Caki2 (cell line): ENCODE measurements at regions not wholly inside any gene's neighbourhood (a gene's known extent, or its start where the extent isn't known, plus 50 kb on each side); places are given as distances from the start of the nearest gene placed in this dataset.
"Not testable (repeated sequence)": the region's sequence is repeated elsewhere in the genome, so short reads cannot be mapped to it uniquely, and the experiment has no call there.

ENCODE experiments used
- DNase-seq: peaks from one replicate; pipeline ENCODE4 v3.0.0-alpha.2; 2015; ENCODE audit warnings: low read depth
- in situ Hi-C: cut with HindIII; loops from 2 replicates; pipeline ENCODE4 v1.10.0; 2016; ENCODE audit warnings: low sequenced_read_pairs, low pct_unique_long_range_greater_than_20kb, mixed read lengths

GRCh38 chr12:131337861-131338260, 373.0 kb upstream of the SFSWAP start:
- in situ Hi-C loops, DNase-seq: not testable (repeated sequence)

- in situ Hi-C loops, result no loop called here
- no peak for DNase-seq
Measured at GRCh38 chr12:131340616-131341210, 370.2 kb upstream of the SFSWAP start.

GRCh38 chr12:131341608-131342007, 369.3 kb upstream of the SFSWAP start:
- DNase-seq, in situ Hi-C loops: not testable (repeated sequence)

- DNase-seq, in situ Hi-C loops: not testable (repeated sequence)
Measured at GRCh38 chr12:131343436-131343835, 367.5 kb upstream of the SFSWAP start.

GRCh38 chr12:131344715-131345520, 366.0 kb upstream of the SFSWAP start:
- DNase-seq, in situ Hi-C loops: not testable (repeated sequence)

GRCh38 chr12:131345521-131346436, 365.1 kb upstream of the SFSWAP start:
- no peak for DNase-seq
- in situ Hi-C loops, result no loop called here

- in situ Hi-C loops, result no loop called here
Measured at GRCh38 chr12:131346555-131347344, 364.1 kb upstream of the SFSWAP start.

GRCh38 chr12:131347345-131347714, 363.6 kb upstream of the SFSWAP start:
- in situ Hi-C loops, result no loop called here

More at GRCh38 chr12:131346555-131347344, 364.1 kb upstream of the SFSWAP start:
- no peak for DNase-seq

GRCh38 chr12:131347732-131348131, 363.2 kb upstream of the SFSWAP start:
- no peak for DNase-seq
- in situ Hi-C loops, result no loop called here

More at GRCh38 chr12:131347345-131347714, 363.6 kb upstream of the SFSWAP start:
- no peak for DNase-seq

- no peak for DNase-seq
- in situ Hi-C loops, result no loop called here
Measured at GRCh38 chr12:131348231-131348630, 362.7 kb upstream of the SFSWAP start.

- in situ Hi-C loops, result no loop called here
- DNase-seq, result no peak
Measured at GRCh38 chr12:131348646-131349045, 362.2 kb upstream of the SFSWAP start.

- in situ Hi-C loops, result no loop called here
Measured at GRCh38 chr12:131349397-131350127, 361.3 kb upstream of the SFSWAP start.

GRCh38 chr12:131350943-131351318, 360.0 kb upstream of the SFSWAP start:
- no peak for DNase-seq
- in situ Hi-C loops, result no loop called here

More at GRCh38 chr12:131349397-131350127, 361.3 kb upstream of the SFSWAP start:
- no peak for DNase-seq

- in situ Hi-C loops, result no loop called here
- peak; percentile 47 for DNase-seq
Measured at GRCh38 chr12:131351319-131352028, 359.4 kb upstream of the SFSWAP start.

- in situ Hi-C loops, result no loop called here
- no peak for DNase-seq
Measured at GRCh38 chr12:131352296-131352900, 358.5 kb upstream of the SFSWAP start.

- in situ Hi-C loops, result no loop called here
- no peak for DNase-seq
Measured at GRCh38 chr12:131353376-131353775, 357.5 kb upstream of the SFSWAP start.
